ENCODE measurements at regions not wholly inside any gene's neighbourhood (a gene's known extent, or its start where the extent isn't known, plus 50 kb on each side); places are given as distances from the start of the nearest gene placed in this dataset.

DNA sequence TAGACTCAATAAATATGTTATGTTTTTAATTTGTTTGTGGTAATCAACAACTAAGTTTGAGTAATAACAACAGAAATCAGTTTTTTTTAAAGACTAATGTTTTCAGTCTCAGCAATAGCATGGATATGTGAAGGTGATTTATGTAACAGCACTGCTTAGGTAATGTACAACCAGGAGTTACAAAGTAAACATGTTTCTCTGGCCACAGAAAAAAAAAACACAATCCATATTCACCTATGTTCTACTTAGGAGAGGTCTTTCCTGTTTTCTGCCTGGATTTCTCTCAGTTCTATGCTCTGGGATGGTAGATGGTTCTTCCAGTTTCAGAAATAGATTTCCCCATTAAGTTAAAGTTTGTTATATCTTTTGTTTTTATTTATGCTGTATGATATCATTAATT is 579.4 kb downstream of the SI start:
- RAD21 ChIA-PET (ENCODE audit: low non-redundant PET in 1 of 2, low total read pairs in 2 of 2, uncharacterized antibody in 2 of 2, unreplicated experiment in 2 of 2), result no interaction called here
- no peaks in the 10 kb centered on the region for H4K20me1 ChIP-seq (ENCODE audit: insufficient read depth)
- no peaks in the 10 kb centered on the region for H3K27me3 ChIP-seq (ENCODE audit: insufficient read depth, low read length)
- H3K9me2 ChIP-seq (ENCODE audit: insufficient read depth), result no peaks in the 10 kb centered on the region
- H3K4me3 ChIP-seq (replicated peaks in 1 of 2; ENCODE audit: low read depth in 1 of 2, low read length in 2 of 2), result no peak overlapping the region
- H3K9me3 ChIP-seq (ENCODE audit: control insufficient read depth in 1 of 2, insufficient read depth in 1 of 2, low read depth in 1 of 2, low read length in 2 of 2), result no peaks in the 10 kb centered on the region
- DNase-seq (ENCODE audit: low read depth, low spot score) (no peak), ATAC-seq (no peak)
- POLR2A ChIA-PET, result no interaction called here
- no peaks in the 10 kb centered on the region for H3K4me1 ChIP-seq (ENCODE audit: control insufficient read depth in 1 of 2, insufficient read depth in 2 of 2, low read length in 2 of 2)
- H3K9ac ChIP-seq (ENCODE audit: low read length), result no peak overlapping the region
- TF ChIP-seq ZNF274 (IDR thresholded peaks at IDR 0.05; ENCODE audit: low read depth, low read length) (no peak), JUND (IDR thresholded peaks at IDR 0.05) (no peak), CEBPB (IDR thresholded peaks at IDR 0.05; ENCODE audit: low read depth) (no peak), ELF1 (IDR thresholded peaks at IDR 0.05; ENCODE audit: borderline replicate concordance, low read depth) (no peak), POLR2AphosphoS5 (IDR thresholded peaks at IDR 0.05; ENCODE audit: low read depth, low read length) (no peak), EZH2phosphoT487 (IDR thresholded peaks at IDR 0.05; ENCODE audit: borderline replicate concordance) (no peak), MAX (IDR thresholded peaks at IDR 0.05) (no peak), POLR2A (IDR thresholded peaks at IDR 0.05; ENCODE audit: borderline replicate concordance, extremely low read depth, insufficient read depth, insufficient read length) (no peak), SIN3A (IDR thresholded peaks at IDR 0.05; ENCODE audit: low read depth) (no peak), RAD21 (IDR thresholded peaks at IDR 0.05; ENCODE audit: low read depth) (no peak), CBX3 (IDR thresholded peaks at IDR 0.05; ENCODE audit: low read depth) (no peak), TCF7L2 (IDR thresholded peaks at IDR 0.05; ENCODE audit: borderline replicate concordance, extremely low read depth, insufficient read depth, insufficient read length) (no peak), SRF (IDR thresholded peaks at IDR 0.05; ENCODE audit: low read depth) (no peak), YY1 (IDR thresholded peaks at IDR 0.05; ENCODE audit: extremely low read depth, insufficient replicate concordance, low read depth, low read length) (no peak), FOSL1 (IDR thresholded peaks at IDR 0.05; ENCODE audit: low read depth) (no peak)
- TF ChIP-seq, protein P1, sequence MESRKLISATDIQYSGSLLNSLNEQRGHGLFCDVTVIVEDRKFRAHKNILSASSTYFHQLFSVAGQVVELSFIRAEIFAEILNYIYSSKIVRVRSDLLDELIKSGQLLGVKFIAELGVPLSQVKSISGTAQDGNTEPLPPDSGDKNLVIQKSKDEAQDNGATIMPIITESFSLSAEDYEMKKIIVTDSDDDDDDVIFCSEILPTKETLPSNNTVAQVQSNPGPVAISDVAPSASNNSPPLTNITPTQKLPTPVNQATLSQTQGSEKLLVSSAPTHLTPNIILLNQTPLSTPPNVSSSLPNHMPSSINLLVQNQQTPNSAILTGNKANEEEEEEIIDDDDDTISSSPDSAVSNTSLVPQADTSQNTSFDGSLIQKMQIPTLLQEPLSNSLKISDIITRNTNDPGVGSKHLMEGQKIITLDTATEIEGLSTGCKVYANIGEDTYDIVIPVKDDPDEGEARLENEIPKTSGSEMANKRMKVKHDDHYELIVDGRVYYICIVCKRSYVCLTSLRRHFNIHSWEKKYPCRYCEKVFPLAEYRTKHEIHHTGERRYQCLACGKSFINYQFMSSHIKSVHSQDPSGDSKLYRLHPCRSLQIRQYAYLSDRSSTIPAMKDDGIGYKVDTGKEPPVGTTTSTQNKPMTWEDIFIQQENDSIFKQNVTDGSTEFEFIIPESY (IDR thresholded peaks at IDR 0.05; ENCODE audit: extremely low read depth, insufficient replicate concordance, low read length), result no peak
- TF ChIP-seq, protein P2, sequence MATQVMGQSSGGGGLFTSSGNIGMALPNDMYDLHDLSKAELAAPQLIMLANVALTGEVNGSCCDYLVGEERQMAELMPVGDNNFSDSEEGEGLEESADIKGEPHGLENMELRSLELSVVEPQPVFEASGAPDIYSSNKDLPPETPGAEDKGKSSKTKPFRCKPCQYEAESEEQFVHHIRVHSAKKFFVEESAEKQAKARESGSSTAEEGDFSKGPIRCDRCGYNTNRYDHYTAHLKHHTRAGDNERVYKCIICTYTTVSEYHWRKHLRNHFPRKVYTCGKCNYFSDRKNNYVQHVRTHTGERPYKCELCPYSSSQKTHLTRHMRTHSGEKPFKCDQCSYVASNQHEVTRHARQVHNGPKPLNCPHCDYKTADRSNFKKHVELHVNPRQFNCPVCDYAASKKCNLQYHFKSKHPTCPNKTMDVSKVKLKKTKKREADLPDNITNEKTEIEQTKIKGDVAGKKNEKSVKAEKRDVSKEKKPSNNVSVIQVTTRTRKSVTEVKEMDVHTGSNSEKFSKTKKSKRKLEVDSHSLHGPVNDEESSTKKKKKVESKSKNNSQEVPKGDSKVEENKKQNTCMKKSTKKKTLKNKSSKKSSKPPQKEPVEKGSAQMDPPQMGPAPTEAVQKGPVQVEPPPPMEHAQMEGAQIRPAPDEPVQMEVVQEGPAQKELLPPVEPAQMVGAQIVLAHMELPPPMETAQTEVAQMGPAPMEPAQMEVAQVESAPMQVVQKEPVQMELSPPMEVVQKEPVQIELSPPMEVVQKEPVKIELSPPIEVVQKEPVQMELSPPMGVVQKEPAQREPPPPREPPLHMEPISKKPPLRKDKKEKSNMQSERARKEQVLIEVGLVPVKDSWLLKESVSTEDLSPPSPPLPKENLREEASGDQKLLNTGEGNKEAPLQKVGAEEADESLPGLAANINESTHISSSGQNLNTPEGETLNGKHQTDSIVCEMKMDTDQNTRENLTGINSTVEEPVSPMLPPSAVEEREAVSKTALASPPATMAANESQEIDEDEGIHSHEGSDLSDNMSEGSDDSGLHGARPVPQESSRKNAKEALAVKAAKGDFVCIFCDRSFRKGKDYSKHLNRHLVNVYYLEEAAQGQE (IDR thresholded peaks at IDR 0.05; ENCODE audit: low read depth), result no peak
- no peaks in the 10 kb centered on the region for H3K36me3 ChIP-seq (ENCODE audit: control insufficient read depth in 1 of 2, insufficient read depth in 2 of 2, low read length in 2 of 2)
- no peak overlapping the region for H3K4me2 ChIP-seq (ENCODE audit: low read length)
- CTCF ChIA-PET, result no interaction called here
- no TSS peak for BruUV-seq (replicated peaks)
- intact Hi-C loops (cut with micrococcal nuclease), result no loop called here
- no peak overlapping the region for H2AFZ ChIP-seq (ENCODE audit: low read depth, low read length, poor library complexity, severe bottlenecking)
- H3K79me2 ChIP-seq (ENCODE audit: insufficient read depth, low read length), result no peaks in the 10 kb centered on the region
- H3K27ac ChIP-seq (ENCODE audit: low read depth, low read length), result no peak overlapping the region

Data from HCT116 (cell line).